ENCODE measurements at regions not wholly inside any gene's neighbourhood (a gene's known extent, or its start where the extent isn't known, plus 50 kb on each side); places are given as distances from the start of the nearest gene placed in this dataset.
"Not testable (repeated sequence)": the region's sequence is repeated elsewhere in the genome, so short reads cannot be mapped to it uniquely, and the experiment has no call there.

GRCh38 chr5:113652161-113652560 lies 138.7 kb downstream of the YTHDC2 start:
- no peak for DNase-seq (ENCODE audit: low spot score)

GRCh38 chr5:113654828-113655227 lies 141.3 kb downstream of the YTHDC2 start:
- DNase-seq (ENCODE audit: low spot score) = no peak

- DNase-seq (ENCODE audit: low spot score) = no peak
These were observed 146.7 kb downstream of the YTHDC2 start for GRCh38 chr5:113660206-113660605.

GRCh38 chr5:113660706-113661250 lies 147.3 kb downstream of the YTHDC2 start:
- DNase-seq (ENCODE audit: low spot score) = no peak

- peak; percentile 25 for DNase-seq (ENCODE audit: low spot score)
These were observed 150.5 kb downstream of the YTHDC2 start for GRCh38 chr5:113663879-113664541.

GRCh38 chr5:113673041-113673440 lies 159.5 kb downstream of the YTHDC2 start:
- DNase-seq (ENCODE audit: low spot score) = no peak

GRCh38 chr5:113675166-113675565 lies 161.7 kb downstream of the YTHDC2 start:
- DNase-seq (ENCODE audit: low spot score) = no peak

GRCh38 chr5:113678202-113678601 lies 164.7 kb downstream of the YTHDC2 start:
- no peak for DNase-seq (ENCODE audit: low spot score)

- peak; percentile 59 for DNase-seq (ENCODE audit: low spot score)
These were observed 165.6 kb downstream of the YTHDC2 start for GRCh38 chr5:113678924-113679575.

- DNase-seq (ENCODE audit: low spot score) = no peak
These were observed 167.0 kb downstream of the YTHDC2 start for GRCh38 chr5:113680534-113680933.

GRCh38 chr5:113682497-113683136 lies 169.1 kb downstream of the YTHDC2 start:
- no peak for DNase-seq (ENCODE audit: low spot score)

- DNase-seq (ENCODE audit: low spot score) = no peak
These were observed 169.7 kb downstream of the YTHDC2 start for GRCh38 chr5:113683211-113683610.

- DNase-seq (ENCODE audit: low spot score) = no peak
These were observed 173.1 kb downstream of the YTHDC2 start for GRCh38 chr5:113686599-113686998.

- no peak for DNase-seq (ENCODE audit: low spot score)
These were observed 176.2 kb downstream of the YTHDC2 start for GRCh38 chr5:113689647-113690046.

- no peak for DNase-seq (ENCODE audit: low spot score)
These were observed 179.0 kb downstream of the YTHDC2 start for GRCh38 chr5:113692466-113692865.

- DNase-seq (ENCODE audit: low spot score) = no peak
These were observed 179.5 kb downstream of the YTHDC2 start for GRCh38 chr5:113692891-113693457.

GRCh38 chr5:113693701-113694100 lies 180.2 kb downstream of the YTHDC2 start:
- no peak for DNase-seq (ENCODE audit: low spot score)

GRCh38 chr5:113694576-113694975 lies 181.1 kb downstream of the YTHDC2 start:
- no peak for DNase-seq (ENCODE audit: low spot score)

GRCh38 chr5:113703266-113703665 lies 189.8 kb downstream of the YTHDC2 start:
- no peak for DNase-seq (ENCODE audit: low spot score)

- DNase-seq (ENCODE audit: low spot score) = no peak
These were observed 192.2 kb downstream of the YTHDC2 start for GRCh38 chr5:113705657-113706056.

GRCh38 chr5:113713051-113713450 lies 199.6 kb downstream of the YTHDC2 start:
- DNase-seq (ENCODE audit: low spot score) = no peak

- DNase-seq (ENCODE audit: low spot score) = not testable (repeated sequence)
These were observed 202.4 kb downstream of the YTHDC2 start for GRCh38 chr5:113715921-113716320.

- DNase-seq (ENCODE audit: low spot score) = no peak
These were observed 206.1 kb downstream of the YTHDC2 start for GRCh38 chr5:113719549-113719948.
